HG03135 (cell line): ENCODE measurements at regions not wholly inside any gene's neighbourhood (a gene's known extent, or its start where the extent isn't known, plus 50 kb on each side); places are given as distances from the start of the nearest gene placed in this dataset.
A peak's percentile ranks its signal among the peaks of the same experiment; 100 is the strongest.

Experiments
- ATAC-seq: cut with Tn5 transposase; IDR thresholded peaks from one replicate; pipeline ENCODE4 v1.9.1; 2021; ENCODE audit warnings: mild to moderate bottlenecking, moderate library complexity; ENCODE audit not compliant: unreplicated experiment

DNA sequence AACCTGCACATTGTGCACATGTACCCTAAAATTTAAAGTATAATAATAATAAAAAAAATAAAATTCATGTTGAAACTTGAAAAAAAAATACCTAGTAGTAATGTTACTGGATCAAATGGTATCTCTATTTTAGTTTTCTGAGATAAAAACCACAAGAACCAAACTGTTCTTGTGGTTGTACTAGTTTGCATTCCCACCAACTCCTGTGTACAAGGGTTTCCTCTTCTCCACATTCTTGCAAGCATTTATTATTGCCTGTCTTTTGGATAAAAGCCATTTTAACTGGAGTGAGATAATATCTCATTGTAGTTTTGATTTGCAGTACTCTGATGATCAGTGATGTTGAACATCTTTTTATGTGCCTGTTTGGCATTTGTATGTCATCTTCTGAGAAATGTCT lies 177.7 kb downstream of the KIF20B start:
- ATAC-seq = no peak

DNA sequence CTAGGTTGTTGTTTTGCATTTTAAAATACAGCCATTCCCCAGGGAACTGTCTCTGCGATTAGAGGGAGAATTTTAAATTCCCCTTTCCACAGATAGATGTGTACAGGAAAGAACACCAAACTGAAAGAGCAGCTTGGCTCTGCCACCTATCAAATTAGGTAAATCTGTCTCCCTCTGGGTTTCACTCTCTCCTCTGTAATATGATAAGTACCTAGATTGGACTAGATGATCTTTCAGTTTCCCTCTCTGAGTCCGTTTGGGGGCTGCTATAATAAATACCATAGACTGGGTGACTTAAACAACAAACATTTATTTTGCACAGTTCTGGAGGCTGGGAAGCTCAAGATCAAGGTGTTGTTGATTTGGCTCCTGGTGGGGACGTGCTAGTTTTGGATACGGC lies 186.0 kb downstream of the KIF20B start:
- ATAC-seq = peak; percentile 67

DNA sequence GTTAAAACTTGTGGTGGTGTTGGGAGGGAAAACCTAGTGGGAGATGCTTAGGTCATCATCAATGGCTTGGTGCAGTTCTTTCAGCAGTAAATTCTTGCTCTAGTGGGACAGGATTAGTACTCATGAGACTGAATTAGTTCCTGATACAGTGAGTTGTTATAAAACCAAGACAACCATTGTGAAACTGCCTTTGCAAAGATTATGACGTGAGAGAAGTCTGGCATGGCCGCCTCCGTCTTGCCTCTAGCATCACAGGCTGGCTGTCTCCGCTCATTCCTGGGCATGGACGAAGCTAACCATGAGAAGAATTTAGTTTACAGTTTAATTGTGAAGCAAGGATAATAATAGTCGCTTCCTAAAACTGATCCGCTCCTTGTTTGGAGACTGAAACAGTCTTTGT lies 186.4 kb downstream of the KIF20B start:
- peak; percentile 67 for ATAC-seq

DNA sequence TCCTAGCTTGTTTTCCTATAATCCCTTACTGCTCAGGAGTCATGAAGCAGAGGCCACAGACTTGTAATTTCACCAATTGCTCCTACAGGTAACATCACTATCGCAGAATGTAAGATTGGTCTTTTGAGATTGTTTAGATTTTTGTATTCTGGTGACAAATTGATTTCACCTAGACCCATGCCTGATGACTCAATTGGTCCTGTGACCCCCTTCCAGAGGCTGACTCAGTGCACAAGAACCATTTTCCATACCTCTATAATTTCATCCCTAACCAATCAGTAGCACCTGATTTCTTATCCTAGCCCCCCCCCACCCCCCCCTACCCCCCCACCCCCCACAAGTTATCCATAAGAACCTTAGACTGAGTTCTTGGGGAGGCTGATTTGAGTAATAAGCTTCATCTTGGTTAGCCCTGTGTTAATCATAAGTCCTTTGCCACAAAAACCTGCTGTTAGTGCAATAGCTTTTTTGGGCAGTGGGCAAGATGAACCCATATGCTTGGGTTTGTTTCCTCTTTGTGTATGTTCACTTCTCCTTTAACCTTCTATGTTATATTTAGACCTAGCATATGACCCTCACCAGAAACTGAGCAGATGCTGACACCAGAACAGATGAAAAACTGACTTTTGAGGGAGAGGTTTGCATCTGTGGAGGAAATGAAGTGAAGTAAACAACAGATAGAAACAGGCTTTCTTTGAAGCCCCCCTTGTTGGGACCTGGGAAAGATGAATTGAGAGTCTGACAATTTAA lies 187.1 kb downstream of the KIF20B start:
- peak; percentile 60 for ATAC-seq

DNA sequence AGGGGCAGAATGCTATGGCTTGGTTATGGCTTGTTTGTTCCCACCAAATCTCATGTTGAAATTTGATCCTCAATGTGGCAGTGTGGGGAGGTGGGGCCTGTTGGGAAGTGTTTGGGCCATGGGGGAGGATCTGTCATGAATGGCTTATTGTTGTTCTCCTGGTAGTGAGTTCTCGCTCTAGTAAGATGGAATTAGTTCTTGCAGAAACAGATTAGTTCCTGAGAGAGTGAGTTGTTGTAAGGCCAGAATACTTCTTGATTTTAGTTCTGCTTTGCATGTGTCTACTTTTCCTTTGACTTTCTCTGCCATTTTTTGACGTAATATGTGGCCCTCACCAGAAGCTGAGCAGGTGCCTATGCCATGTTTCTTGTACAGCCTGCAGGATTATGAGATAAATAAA lies 188.2 kb downstream of the KIF20B start:
- ATAC-seq = no peak

DNA sequence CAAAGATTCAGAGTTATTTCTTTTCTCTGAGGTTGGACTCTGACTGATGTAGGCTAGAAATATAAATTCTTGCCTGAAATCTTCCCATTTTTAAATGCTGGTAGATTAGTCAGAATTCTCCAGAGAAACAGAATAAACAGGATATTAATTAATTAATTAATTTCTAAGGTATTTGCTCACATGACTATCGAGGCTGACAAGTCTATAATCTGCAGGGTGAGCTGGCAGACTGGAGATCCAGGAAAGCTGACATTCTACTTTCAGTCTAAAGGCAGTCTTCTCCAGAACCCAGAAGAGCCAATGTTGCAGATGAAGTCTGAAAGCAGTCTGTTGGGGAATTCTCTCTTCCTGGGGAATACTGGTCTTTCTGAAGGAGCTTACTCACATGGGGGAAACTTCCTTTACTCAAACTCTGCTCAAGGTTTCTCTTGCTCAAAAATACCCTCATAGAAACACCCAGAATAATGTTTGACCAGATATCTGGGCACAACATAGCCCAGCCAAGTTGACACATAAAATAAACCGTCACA lies 189.7 kb downstream of the KIF20B start:
- ATAC-seq = no peak

DNA sequence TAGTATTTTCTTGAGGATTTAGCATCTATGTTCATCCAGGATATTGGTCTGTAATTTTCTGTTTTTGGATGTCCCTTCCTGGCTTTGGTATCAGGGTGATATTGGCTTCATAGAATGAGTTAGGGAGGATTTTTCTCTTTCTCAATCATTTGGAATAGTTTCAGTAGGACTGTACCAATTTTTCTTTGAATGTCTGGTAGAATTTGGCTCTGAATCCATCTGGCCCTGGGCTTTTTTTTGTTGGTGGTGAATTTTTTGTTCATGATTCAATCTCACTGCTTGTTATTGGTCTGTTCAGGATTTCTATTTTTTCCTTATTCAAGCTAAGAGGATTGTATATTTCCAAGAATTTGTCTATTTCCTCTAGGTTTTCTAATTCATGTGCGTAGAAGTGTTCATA lies 192.7 kb downstream of the KIF20B start:
- no peak for ATAC-seq

DNA sequence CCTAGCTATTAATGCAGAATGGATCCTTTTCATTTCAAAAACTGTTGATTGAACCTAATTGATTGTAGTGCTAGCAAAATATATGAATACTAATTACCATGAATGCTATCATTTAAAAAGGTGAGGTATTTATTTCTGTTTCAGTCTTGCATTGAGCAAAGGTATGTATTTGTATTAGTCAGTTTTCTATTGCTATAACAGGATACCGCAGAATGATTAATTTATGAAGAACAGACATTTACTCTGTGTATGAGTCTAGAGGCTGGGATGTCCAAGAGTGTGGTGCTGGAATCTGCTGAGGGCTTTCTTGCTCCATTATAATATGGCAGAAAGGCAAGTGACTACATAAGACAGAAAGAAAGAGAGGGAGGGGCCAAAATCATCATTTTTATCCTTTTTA lies 199.2 kb downstream of the KIF20B start:
- ATAC-seq = no peak

DNA sequence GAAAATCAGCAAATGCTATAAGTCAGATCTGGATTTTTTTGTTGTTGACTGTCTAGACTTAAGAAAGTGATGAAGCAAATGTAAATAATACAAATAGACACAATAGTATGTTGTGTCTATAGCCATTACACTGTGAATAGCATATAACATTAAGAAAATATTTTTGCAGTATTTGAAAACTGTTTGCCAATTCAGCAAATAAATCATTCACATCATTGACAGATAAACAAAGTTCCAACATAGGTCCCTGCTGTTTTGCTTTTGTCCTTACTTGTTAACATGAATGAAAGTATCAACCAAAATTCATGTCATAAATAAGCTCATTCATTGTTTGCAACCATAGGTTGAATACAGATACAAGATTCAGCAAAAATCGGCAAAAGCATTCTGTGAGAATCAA lies 200.5 kb downstream of the KIF20B start:
- no peak for ATAC-seq

DNA sequence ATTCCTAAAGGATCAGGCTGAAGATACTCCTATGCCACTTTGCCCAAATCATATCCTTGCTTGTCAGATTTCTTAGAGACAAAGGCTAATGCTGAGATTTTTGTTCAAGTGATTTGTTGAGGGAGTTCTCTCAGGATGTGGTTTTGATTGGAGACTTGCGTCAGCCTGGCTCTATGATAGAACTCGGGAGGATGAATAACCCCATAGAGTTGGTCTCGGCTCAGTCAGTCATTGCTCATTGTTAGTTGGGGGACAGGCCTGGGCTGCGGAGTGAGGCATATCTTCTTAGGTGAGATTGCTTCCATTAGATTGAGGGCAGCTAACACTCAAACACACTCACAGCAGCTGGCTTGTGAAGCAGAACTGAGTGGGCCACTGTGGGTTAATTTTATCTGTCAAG lies 203.4 kb downstream of the KIF20B start:
- ATAC-seq = no peak

DNA sequence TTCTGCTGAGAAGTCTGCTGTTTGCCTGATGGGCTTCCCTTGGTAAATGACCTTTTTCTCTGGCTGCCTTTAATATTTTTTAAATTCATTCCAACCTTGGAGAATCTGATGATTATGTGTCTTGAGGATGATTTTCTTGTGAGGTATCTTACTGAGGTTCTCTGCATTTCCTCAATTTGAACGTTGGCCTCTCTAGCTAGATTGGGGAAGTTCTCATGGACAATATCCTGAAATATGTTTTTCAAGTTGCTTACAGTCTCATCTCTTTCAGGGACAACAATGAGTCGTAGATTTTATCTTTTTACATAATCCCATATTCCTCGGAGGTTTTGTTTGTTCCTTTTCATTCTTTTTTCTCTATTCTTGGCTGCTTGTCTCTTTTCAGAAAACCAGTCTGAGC lies 208.4 kb downstream of the KIF20B start:
- ATAC-seq = no peak

DNA sequence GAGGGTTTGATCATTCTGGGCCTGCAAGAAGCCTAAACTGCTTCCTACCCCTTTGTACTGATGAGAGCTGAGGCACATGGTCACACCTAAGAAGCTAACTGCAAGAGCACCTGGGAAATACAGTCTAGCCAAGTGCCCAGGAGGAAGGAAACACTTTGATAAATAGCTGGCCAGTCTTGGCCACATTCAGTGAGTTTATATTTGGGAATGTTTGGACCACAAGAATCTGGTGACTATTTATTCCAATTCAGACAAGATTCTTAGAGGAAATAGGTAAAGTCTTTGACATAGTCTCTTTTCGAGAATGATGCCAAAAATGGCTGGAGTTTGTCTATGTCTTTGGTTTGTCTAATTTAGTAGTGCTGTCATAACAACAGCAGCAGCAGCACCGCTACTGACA lies 213.6 kb downstream of the KIF20B start:
- no peak for ATAC-seq

DNA sequence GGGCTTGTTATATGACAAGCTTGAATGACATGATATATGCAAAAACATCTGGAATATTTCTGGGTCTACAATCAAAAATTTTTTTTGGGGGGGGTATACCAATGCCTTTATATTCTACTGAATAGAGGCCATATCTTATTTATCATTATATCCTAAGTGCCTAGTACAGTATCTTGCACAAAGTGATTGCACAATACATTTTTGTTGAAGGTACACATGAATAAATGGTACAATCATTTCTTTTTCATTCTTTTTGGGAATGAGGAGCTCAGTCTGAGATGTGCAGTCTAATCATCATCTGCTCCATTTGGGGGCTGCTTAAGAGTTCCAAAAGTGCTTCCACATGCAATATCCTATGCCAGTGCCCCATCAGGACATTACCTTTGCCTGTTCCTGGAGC lies 214.6 kb downstream of the KIF20B start:
- no peak for ATAC-seq

DNA sequence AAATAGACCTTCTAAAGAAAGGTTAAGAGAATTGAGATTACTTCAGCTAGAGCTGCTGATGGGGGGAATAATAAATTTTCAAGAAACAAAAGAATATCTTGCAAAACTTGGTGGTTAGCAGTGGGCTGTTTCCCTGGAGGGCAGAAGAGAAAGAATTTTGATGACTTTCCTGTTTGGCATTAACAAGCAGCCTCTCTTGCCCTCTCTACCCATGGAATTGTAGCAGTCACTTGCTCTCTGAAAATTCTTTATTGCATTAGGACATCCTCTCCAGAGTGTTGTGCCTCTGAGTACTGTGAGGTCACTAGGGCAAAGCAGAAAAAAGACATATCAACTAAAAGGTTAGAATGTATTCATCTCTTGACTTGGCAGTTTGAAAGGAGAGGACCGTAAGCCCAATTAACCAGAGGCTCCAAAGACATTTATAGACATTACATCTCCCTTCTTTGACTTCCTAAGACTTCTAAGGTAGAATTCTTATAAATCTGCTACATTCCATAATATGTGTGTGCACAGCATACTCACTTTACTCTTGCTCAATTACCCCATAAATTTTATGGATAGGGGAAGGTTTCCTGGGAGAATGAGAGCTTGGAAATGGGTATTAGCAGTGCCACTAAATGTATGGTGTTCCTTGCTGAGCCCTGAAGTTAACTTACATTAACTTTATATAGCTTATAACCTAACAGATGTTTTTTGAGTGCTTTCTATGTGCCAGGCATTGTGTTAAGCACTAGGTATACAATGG lies 215.3 kb downstream of the KIF20B start:
- no peak for ATAC-seq

DNA sequence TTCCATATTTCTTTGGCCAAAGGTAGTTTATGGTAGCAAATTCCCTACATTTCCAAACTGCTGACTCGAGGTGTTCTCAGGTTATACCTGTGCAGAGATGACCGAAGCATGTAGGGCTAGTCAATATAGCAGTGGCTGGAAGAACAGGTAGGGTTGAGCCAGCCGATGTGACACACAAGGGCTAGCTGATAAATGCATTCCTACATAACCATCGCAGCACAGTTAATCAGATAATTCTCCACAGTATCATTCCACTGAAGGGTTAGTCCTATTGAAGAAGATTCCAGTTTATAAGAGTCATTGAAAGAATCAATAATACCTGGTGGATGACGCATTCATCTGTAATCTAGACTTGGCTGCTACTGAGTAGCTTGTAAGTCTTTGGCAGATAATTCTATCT lies 220.0 kb downstream of the KIF20B start:
- ATAC-seq = no peak

DNA sequence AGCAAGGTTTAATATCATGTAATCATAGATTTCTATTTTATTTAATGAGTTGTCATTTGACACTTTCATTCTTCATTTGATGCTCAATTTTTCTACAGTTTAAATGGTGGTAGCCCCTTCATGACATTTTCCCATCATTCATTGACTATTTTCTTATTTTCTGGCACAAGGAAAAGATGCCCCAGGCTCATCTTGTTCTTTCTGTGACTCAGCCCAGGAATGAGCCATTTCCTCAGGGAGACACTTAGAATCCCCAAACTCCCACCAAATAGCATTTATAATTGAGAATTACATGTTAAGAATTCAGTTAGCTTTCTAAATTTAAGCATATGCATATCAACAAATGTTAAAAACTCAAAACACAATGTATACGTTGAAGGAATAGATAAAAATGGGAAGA lies 222.3 kb downstream of the KIF20B start:
- no peak for ATAC-seq

DNA sequence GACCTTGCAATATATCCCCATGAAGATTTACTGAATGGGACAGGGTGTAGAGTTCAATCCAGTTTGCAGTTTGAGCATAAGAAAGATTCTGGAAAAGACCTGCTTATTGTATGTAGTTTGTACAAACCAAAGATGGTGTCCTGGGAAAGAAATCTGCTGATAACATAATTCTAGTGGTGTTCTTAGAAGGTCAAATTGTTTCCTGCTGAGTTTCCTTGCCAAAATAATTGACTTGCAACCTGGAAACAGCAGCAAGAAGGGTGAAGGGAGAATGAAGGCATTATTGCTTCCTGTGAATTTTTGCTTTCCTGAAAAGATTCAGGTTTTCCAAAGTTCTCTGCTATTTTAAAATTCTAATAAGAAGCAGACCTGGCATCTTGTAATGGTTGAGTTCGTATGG lies 222.9 kb downstream of the KIF20B start:
- ATAC-seq = no peak

DNA sequence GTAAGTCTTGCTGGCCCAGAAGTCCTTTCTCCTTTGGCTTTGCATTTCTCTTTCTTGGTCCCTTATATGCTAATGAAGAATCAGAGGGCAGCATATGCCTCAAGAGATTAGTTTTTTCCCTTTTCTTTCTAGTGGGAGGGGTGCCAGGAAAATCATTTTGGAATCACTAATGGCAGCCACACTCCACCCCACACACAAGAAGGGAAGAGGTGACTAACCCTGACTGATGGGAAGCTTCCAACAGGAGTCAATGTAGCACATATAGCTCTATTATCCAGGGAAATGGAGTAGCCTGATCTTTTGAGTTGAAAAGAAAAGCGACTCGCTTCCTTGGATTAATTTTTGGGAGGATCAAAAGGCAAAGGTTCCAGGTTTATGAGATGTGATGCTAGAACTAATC lies 225.3 kb downstream of the KIF20B start:
- ATAC-seq = no peak

DNA sequence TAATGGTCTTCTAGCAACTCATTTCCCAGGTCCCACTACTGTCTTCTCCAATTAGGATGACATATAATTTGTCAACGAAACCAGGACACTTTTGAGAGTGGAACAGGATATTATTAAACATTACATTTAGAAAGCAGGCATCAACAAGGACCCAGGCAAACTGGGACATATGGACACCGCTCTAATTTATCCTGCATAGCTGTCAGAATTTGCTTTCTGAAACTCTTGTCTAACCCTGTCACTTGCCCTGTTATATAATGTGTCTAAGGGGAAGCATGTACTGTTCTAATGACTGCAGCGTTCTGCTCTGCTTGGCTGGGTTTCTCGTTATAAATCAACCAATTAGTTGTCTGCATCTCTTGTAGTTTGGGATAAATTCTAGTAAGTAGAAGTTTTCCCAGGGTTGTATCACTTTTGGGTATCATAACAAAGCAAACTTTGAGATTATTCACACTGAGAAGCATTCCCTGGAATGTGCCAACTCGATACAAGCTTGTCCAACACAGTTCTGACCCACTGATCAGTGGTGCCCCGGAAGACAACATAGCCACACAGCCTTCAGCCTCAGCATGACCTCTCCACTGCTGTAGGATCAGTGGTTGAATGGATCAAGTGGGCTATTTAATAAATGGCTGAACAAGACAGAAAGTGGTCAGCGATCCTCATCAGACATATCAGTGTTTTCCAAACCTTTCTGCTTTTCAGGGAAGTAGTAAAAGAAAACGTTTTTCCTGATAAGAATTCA lies 228.1 kb downstream of the KIF20B start:
- ATAC-seq = no peak

DNA sequence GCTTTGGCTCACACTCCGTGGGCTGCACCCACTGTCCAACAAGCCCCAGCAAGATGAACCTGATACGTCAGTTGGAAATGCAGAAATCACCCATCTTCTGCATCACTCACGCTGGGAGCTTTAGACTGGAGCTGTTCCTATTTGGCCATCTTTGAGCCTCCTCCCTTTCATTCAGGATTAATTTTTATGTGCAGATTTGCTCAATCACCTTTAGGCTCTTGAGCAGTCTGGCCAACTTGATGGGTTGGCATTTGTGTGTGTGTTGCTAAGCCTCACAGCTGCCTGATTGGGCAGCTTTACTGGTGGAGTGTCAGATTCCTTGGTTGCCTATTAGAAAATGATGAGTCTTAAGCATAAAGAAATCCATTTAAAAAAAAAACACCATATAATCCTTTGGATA lies 236.1 kb downstream of the KIF20B start:
- ATAC-seq = no peak

DNA sequence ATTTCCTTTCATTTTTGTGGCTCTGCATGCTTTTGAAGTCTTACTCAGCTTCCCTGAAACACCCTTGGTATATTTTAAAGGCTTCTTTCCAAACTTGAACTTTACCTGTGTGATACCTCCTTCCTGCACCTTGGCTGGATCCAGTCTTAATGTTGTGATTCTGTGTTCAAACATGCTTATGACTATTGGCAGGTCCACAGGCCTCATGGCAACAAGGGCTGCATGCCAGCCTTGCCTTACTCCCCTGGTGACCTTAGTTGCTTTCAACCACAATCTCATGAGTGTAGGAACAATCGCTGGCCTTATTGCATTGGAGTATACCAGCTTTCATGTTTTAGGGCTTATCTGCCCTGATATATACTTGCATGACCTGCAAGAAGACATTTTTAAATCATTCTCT lies 238.7 kb downstream of the KIF20B start:
- no peak for ATAC-seq

DNA sequence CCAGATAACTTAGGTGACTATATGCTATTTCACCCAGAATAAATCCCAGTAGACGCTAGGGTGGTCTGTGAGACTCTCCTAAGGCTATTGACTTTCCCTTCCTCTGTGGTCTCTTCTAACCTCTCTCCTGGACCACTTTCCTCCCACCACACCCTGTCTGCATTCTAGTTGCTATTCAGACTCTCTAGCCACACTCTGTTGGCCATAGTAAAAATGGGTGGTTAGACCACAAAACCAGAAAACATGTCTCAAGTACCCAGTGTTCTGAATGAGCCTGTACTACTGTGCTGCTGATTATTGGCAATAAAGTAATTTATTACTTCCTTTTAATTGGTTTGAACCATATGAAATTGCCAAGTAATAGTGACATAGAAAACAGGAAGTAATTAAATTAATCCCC lies 240.8 kb downstream of the KIF20B start:
- ATAC-seq = no peak
